Endodermal cell (in vitro differentiated cells): ENCODE measurements at regions not wholly inside any gene's neighbourhood (a gene's known extent, or its start where the extent isn't known, plus 50 kb on each side); places are given as distances from the start of the nearest gene placed in this dataset.

Experiments
- DNase-seq: peaks from one replicate; pipeline ENCODE4 v3.0.0-alpha.2; 2017
- H3K27ac ChIP-seq: 2 replicates; pipeline ENCODE4 v1.5.1; 2013; ENCODE audit warnings: mild to moderate bottlenecking, low read depth, low read length, moderate library complexity
- H3K27me3 ChIP-seq: 2 replicates; pipeline ENCODE4 v1.6.1; 2013; ENCODE audit warnings: mild to moderate bottlenecking, low read length, moderate library complexity; ENCODE audit not compliant: insufficient read depth, control insufficient read depth, poor library complexity, severe bottlenecking
- H3K36me3 ChIP-seq: 2 replicates; pipeline ENCODE4 v1.7.0; 2013; ENCODE audit warnings: mild to moderate bottlenecking, low read length, moderate library complexity; ENCODE audit not compliant: control insufficient read depth, insufficient read depth
- H3K4me1 ChIP-seq: one replicate; pipeline ENCODE4 v1.7.0; 2013; ENCODE audit warnings: low read length; ENCODE audit not compliant: control insufficient read depth, insufficient read depth
- H3K4me3 ChIP-seq: 2 replicates; pipeline ENCODE4 v1.5.1; 2013; ENCODE audit warnings: mild to moderate bottlenecking, low read length, moderate library complexity
- H3K9ac ChIP-seq: 2 replicates; pipeline ENCODE4 v1.6.1; 2013; ENCODE audit warnings: mild to moderate bottlenecking, low read length, moderate library complexity; ENCODE audit not compliant: poor library complexity, severe bottlenecking; ENCODE audit errors: extremely low read depth
- H3K9me3 ChIP-seq: 2 replicates; pipeline ENCODE4 v1.6.1; 2013; ENCODE audit warnings: mild to moderate bottlenecking, low read length, moderate library complexity; ENCODE audit not compliant: control insufficient read depth
- H3K27ac Mint-ChIP-seq: 2 replicates; pipeline ENCODE4 v1.8.0; 2020; ENCODE audit warnings: mixed read lengths
- H3K27me3 Mint-ChIP-seq: 2 replicates; pipeline ENCODE4 v1.8.0; 2021; ENCODE audit warnings: mild to moderate bottlenecking, mixed read lengths; ENCODE audit not compliant: insufficient read depth
- H3K36me3 Mint-ChIP-seq: 2 replicates; pipeline ENCODE4 v1.8.0; 2020; ENCODE audit warnings: low read depth, mixed read lengths
- H3K4me1 Mint-ChIP-seq: 2 replicates; pipeline ENCODE4 v1.8.0; 2020; ENCODE audit warnings: mixed read lengths
- H3K4me3 Mint-ChIP-seq: 2 replicates; pipeline ENCODE4 v1.8.0; 2020; ENCODE audit warnings: mild to moderate bottlenecking, moderate library complexity, mixed read lengths
- H3K9me3 Mint-ChIP-seq: 2 replicates; pipeline ENCODE4 v1.8.0; 2020; ENCODE audit warnings: mild to moderate bottlenecking, mixed read lengths
- CTCF ChIP-seq: fragments of 200-600 bp; sonication (generic); conservative IDR thresholded peaks from 2 replicates; pipeline ENCODE4 v1.5.0; 2021; ENCODE audit warnings: antibody characterized with exemption, mild to moderate bottlenecking
- WGBS, 2 experiments: methylation state at CpG; one replicate each; pipeline versions ENCODE4 v1.1.5 to v1.1.7; 2013; ENCODE audit warnings: missing lambda C conversion rate in 2 of 2, mixed read lengths in 1 of 2; ENCODE audit not compliant: insufficient coverage in 1 of 2, insufficient read length in 1 of 2; 5-methylcytosine and 5-hydroxymethylcytosine counted together

DNA sequence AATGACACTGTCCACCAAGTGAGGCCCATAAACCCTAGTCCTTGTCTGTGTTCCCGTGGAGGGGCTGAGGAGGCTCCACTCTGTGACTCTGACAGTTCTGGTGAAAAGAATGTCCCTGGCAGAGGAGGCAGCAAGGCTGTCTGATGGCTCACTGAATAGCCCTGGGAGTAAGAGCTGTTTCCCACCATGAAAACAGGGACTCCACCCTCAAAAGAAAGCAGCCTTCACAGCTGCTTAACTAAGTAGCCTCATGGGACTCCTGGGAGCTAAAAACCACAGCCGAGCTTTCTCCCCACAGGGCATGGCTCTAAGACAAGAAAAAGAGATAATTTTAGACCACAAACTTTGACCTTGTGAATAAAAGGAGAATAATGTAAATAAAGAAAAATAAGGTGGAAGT lies 135.1 kb upstream of the FRY start:
- no peaks in the 10 kb centered on the region for H3K27me3 ChIP-seq
- peaks cover 3% of the 10 kb centered on the region for H3K4me1 ChIP-seq
- peaks cover 5% of the 10 kb centered on the region for H3K4me1 Mint-ChIP-seq
- TF ChIP-seq CTCF = no peak
- no peak for DNase-seq
- H3K4me3 Mint-ChIP-seq = no peak overlapping the region
- H3K9ac ChIP-seq = no peak overlapping the region
- H3K9me3 ChIP-seq = peaks cover 5% of the 10 kb centered on the region
- H3K9me3 Mint-ChIP-seq = peaks cover 6% of the 10 kb centered on the region
- no peaks in the 10 kb centered on the region for H3K36me3 ChIP-seq
- peaks cover 9% of the 10 kb centered on the region for H3K36me3 Mint-ChIP-seq
- WGBS, 2 experiments = 88% methylated on average over 2 of the region's 2 CpGs; no CpG with 5 or more reads in 1 of the 2 experiments
- no peaks in the 10 kb centered on the region for H3K27me3 Mint-ChIP-seq
- H3K27ac ChIP-seq = peak overlapping the region; percentile 11
- H3K27ac Mint-ChIP-seq = no peak overlapping the region
- no peak overlapping the region for H3K4me3 ChIP-seq

DNA sequence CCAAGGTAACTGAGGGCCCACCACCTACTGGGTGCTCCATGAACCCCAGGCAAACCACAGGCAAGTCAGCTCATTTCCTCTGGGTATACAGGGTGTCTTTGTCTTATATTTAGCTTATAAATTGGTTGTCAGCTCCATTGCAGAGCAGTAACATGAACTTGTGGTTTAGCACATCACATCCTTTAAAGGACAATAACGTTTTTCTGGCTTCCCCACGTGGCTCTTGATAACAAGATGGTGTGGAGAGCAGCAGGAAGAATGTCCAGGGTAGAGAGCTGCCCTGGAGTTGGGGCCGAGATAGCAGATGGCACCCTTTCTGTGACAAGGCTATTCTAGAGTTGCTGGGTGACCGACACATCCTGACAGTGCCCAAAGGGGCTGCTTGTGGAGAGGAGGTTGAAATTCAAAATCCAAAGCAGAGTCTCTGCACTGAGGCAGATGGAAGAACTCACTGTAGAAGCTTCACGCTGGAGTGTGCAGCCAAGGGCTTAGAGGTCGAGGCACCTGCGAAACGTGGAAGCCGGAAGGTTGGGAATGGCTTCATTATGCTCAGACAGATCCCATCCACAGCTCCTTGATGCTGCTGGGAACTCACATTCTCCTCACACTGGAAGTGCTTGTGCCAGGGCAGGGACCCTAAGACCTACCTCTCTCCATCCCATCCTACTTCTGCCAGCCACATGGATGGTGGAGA lies 133.0 kb upstream of the FRY start:
- H3K27me3 ChIP-seq = no peaks in the 10 kb centered on the region
- peaks cover 7% of the 10 kb centered on the region for H3K4me1 ChIP-seq
- DNase-seq = no peak
- TF ChIP-seq CTCF = no peak
- peaks cover 6% of the 10 kb centered on the region for H3K9me3 Mint-ChIP-seq
- H3K9me3 ChIP-seq = peaks cover 5% of the 10 kb centered on the region
- H3K9ac ChIP-seq = no peak overlapping the region
- no peaks in the 10 kb centered on the region for H3K27me3 Mint-ChIP-seq
- H3K4me3 Mint-ChIP-seq = no peak overlapping the region
- H3K4me3 ChIP-seq = no peak overlapping the region
- H3K36me3 Mint-ChIP-seq = peaks cover 9% of the 10 kb centered on the region
- no peak overlapping the region for H3K27ac ChIP-seq
- no peak overlapping the region for H3K27ac Mint-ChIP-seq
- WGBS, 2 experiments = 85 to 97% methylated on average over 6 to 9 of the region's 9 CpGs
- no peaks in the 10 kb centered on the region for H3K36me3 ChIP-seq
- peaks cover 15% of the 10 kb centered on the region for H3K4me1 Mint-ChIP-seq

DNA sequence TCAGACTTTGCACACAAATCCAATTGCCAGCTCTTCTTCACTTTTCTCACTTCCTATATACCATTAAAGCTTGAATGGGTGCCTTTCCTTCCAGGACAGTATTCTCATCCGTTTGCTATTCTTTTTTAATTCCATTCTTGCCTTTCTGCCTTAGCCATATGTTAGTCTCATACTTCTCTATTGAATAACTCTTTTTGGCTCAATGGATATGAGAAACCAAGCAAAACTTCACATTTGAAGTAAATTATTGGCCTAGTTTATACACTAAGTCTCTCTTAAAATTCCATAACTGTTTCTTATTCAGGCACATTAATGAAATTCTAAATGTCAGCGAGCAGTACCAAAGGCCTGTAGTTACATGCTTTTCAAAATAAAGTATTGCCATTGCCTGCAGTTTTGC lies 129.6 kb upstream of the FRY start:
- no peak overlapping the region for H3K27ac ChIP-seq
- H3K4me1 ChIP-seq = peaks cover 14% of the 10 kb centered on the region
- Mint-ChIP-seq H3K9me3 (peaks cover 6% of the 10 kb centered on the region), H3K27me3 (no peaks in the 10 kb centered on the region), H3K27ac (no peak overlapping the region), H3K4me3 (no peak overlapping the region), H3K4me1 (peaks cover 41% of the 10 kb centered on the region), H3K36me3 (peaks cover 9% of the 10 kb centered on the region)
- no peak overlapping the region for H3K9ac ChIP-seq
- 90 to 100% methylated on average over 1 to 2 of the region's 2 CpGs for WGBS, 2 experiments
- no peaks in the 10 kb centered on the region for H3K27me3 ChIP-seq
- no peak for TF ChIP-seq CTCF
- no peak overlapping the region for H3K4me3 ChIP-seq
- DNase-seq = no peak
- no peaks in the 10 kb centered on the region for H3K36me3 ChIP-seq
- H3K9me3 ChIP-seq = peaks cover 5% of the 10 kb centered on the region
